Keratinocyte (primary cell): ENCODE measurements at regions not wholly inside any gene's neighbourhood (a gene's known extent, or its start where the extent isn't known, plus 50 kb on each side); places are given as distances from the start of the nearest gene placed in this dataset.

Experiments
- DNase-seq: peaks from one replicate; pipeline ENCODE4 v3.0.0-alpha.2; 2011; ENCODE audit warnings: low read depth, missing footprints, low spot score
- FAIRE-seq: peaks from 2 replicates; lab custom pipeline; 2011; peaks lifted over from hg19 to GRCh38; lab: Jason Lieb, UNC
- H2AFZ ChIP-seq: 2 replicates; pipeline ENCODE4 v1.6.0; 2012; ENCODE audit warnings: low read length, control low read depth, inconsistent platforms; ENCODE audit not compliant: control insufficient read depth
- H3K27ac ChIP-seq: 2 replicates; pipeline ENCODE4 v1.5.1; 2011; ENCODE audit warnings: low read length; ENCODE audit not compliant: control insufficient read depth, insufficient read depth
- H3K27me3 ChIP-seq: 3 replicates; pipeline ENCODE4 v1.6.0; 2011; ENCODE audit warnings: low read length; ENCODE audit not compliant: control insufficient read depth, insufficient read depth; ENCODE audit errors: extremely low read depth
- H3K36me3 ChIP-seq, 2 experiments: 2 replicates in 1 of 2; 3 replicates in 1 of 2; pipeline ENCODE4 v1.5.1; 2011; ENCODE audit warnings: low read length in 2 of 2, mild to moderate bottlenecking in 1 of 2; ENCODE audit not compliant: control insufficient read depth in 2 of 2, insufficient read depth in 2 of 2; ENCODE audit errors: extremely low read depth in 1 of 2
- H3K4me1 ChIP-seq: 3 replicates; pipeline ENCODE4 v1.5.1; 2011; ENCODE audit warnings: low read length; ENCODE audit not compliant: control insufficient read depth, insufficient read depth; ENCODE audit errors: extremely low read depth
- H3K4me2 ChIP-seq: 3 replicates; pipeline ENCODE4 v1.6.0; 2011; ENCODE audit warnings: low read depth, low read length; ENCODE audit not compliant: control insufficient read depth, insufficient read depth; ENCODE audit errors: extremely low read depth
- H3K4me3 ChIP-seq, 3 experiments: fragments of 200-600 bp in 1 of 3; sonication (generic) in 1 of 3; 2 replicates in 2 of 3; 3 replicates in 1 of 3; pipeline ENCODE4 v1.5.1; 2011 to 2016; ENCODE audit warnings: low read length in 3 of 3, mild to moderate bottlenecking in 3 of 3, control low read depth in 2 of 3, inconsistent platforms in 1 of 3, low read depth in 1 of 3, mixed read lengths in 1 of 3, mixed run types in 1 of 3, moderate library complexity in 1 of 3; ENCODE audit not compliant: control insufficient read depth in 2 of 3, insufficient read depth in 2 of 3; ENCODE audit errors: extremely low read depth in 1 of 3
- H3K79me2 ChIP-seq: 2 replicates; pipeline ENCODE4 v1.6.0; 2012; ENCODE audit warnings: low read length; ENCODE audit not compliant: control insufficient read depth, insufficient read depth
- H3K9ac ChIP-seq: 3 replicates; pipeline ENCODE4 v1.6.0; 2011; ENCODE audit warnings: low read length; ENCODE audit not compliant: control insufficient read depth, insufficient read depth; ENCODE audit errors: extremely low read depth
- H3K9me1 ChIP-seq: 3 replicates; pipeline ENCODE4 v1.6.0; 2011; ENCODE audit warnings: low read length; ENCODE audit not compliant: control insufficient read depth, insufficient read depth; ENCODE audit errors: extremely low read depth
- H3K9me3 ChIP-seq: 2 replicates; pipeline ENCODE4 v1.5.1; 2012; ENCODE audit warnings: low read depth, low read length; ENCODE audit not compliant: control insufficient read depth
- H4K20me1 ChIP-seq: 3 replicates; pipeline ENCODE4 v1.6.0; 2011; ENCODE audit warnings: low read length; ENCODE audit not compliant: control insufficient read depth, insufficient read depth; ENCODE audit errors: extremely low read depth
- CTCF ChIP-seq, 3 experiments: IDR thresholded peaks in 1 of 3; conservative IDR thresholded peaks in 1 of 3; optimal IDR thresholded peaks in 1 of 3; 2 replicates in 2 of 3; 3 replicates in 1 of 3; pipeline versions ENCODE3 to v1.5.1; 2011; ENCODE audit warnings: low read length in 3 of 3, mild to moderate bottlenecking in 3 of 3, moderate library complexity in 2 of 3, control low read depth in 1 of 3, inconsistent platforms in 1 of 3; ENCODE audit not compliant: insufficient read depth in 2 of 3; ENCODE audit errors: extremely low read depth in 1 of 3
- EZH2 ChIP-seq: IDR thresholded peaks from one replicate; pipeline ENCODE4 v1.6.1; 2012; ENCODE audit warnings: inconsistent platforms, mild to moderate bottlenecking, low read length, moderate library complexity
- dilution Hi-C: fragments of 300-500 bp; cut with MboI; formaldehyde crosslinking; loops from one replicate; pipeline ENCODE4 v1.7.0; 2020; ENCODE audit warnings: low sequenced_read_pairs; ENCODE audit not compliant: extremely low pct_ligation_motif_present

GRCh38 chr4:41405464-41406112, 132.4 kb upstream of the LIMCH1 start:
- TF ChIP-seq CTCF (optimal IDR thresholded peaks at IDR 0.05 in 1 of 3, IDR thresholded peaks at IDR 0.05 in 1 of 3, conservative IDR thresholded peaks at IDR 0.05 in 1 of 3; ENCODE audit: extremely low read depth in 1 of 3, insufficient read depth in 2 of 3, low read length in 3 of 3) (no peak), EZH2 (no peak)
- H3K36me3 ChIP-seq, result no peaks in the 10 kb centered on the region
- DNase-seq, result no peak
- dilution Hi-C loops, result no loop called here
- H3K9ac ChIP-seq, result no peak overlapping the region
- H3K9me3 ChIP-seq, result no peaks in the 10 kb centered on the region
- H2AFZ ChIP-seq, result no peak overlapping the region
- no peak overlapping the region for H3K27ac ChIP-seq
- H3K27me3 ChIP-seq, result no peaks in the 10 kb centered on the region
- no peak for FAIRE-seq
- H4K20me1 ChIP-seq, result no peaks in the 10 kb centered on the region
- H3K4me2 ChIP-seq, result no peak overlapping the region
- no peaks in the 10 kb centered on the region for H3K4me1 ChIP-seq
- no peak overlapping the region for H3K4me3 ChIP-seq
- no peaks in the 10 kb centered on the region for H3K79me2 ChIP-seq
- no peaks in the 10 kb centered on the region for H3K9me1 ChIP-seq

GRCh38 chr4:41406113-41406516, 131.8 kb upstream of the LIMCH1 start:
- FAIRE-seq (no peak), DNase-seq (no peak)
- H3K4me2 ChIP-seq, result no peak overlapping the region
- no peaks in the 10 kb centered on the region for H3K36me3 ChIP-seq
- no peak overlapping the region for H3K27ac ChIP-seq
- H3K9me1 ChIP-seq, result no peaks in the 10 kb centered on the region
- no peak overlapping the region for H3K9ac ChIP-seq
- TF ChIP-seq CTCF (optimal IDR thresholded peaks at IDR 0.05 in 1 of 3, IDR thresholded peaks at IDR 0.05 in 1 of 3, conservative IDR thresholded peaks at IDR 0.05 in 1 of 3; ENCODE audit: extremely low read depth in 1 of 3, insufficient read depth in 2 of 3, low read length in 3 of 3) (no peak), EZH2 (no peak)
- H4K20me1 ChIP-seq, result no peaks in the 10 kb centered on the region
- dilution Hi-C loops, result no loop called here
- no peaks in the 10 kb centered on the region for H3K79me2 ChIP-seq
- no peak overlapping the region for H3K4me3 ChIP-seq
- H3K9me3 ChIP-seq, result no peaks in the 10 kb centered on the region
- no peak overlapping the region for H2AFZ ChIP-seq
- no peaks in the 10 kb centered on the region for H3K27me3 ChIP-seq
- no peaks in the 10 kb centered on the region for H3K4me1 ChIP-seq
